Calu3 (cell line): ENCODE measurements at regions not wholly inside any gene's neighbourhood (a gene's known extent, or its start where the extent isn't known, plus 50 kb on each side); places are given as distances from the start of the nearest gene placed in this dataset.

Experiments used
- BruUV-seq: library from RNA; stranded (reverse); fragments of 400-500 nt; replicated peaks from 2 replicates; lab custom pipeline; 2021; lab: Mats Ljungman, UMichigan
- CTCF ChIA-PET: fragments of 300-600 bp; sonication (Branson Sonifier 250); formaldehyde crosslinking; loops from one replicate; lab custom pipeline; 2022; ENCODE audit warnings: antibody characterized with exemption; lab: Charles Lee
- DNase-seq: peaks from one replicate; pipeline ENCODE4 v3.0.0; 2022
- H3K27ac Mint-ChIP-seq: one replicate; pipeline ENCODE4 v1.8.0; 2022; ENCODE audit warnings: mixed read lengths; ENCODE audit not compliant: unreplicated experiment
- H3K27me3 Mint-ChIP-seq: one replicate; pipeline ENCODE4 v1.8.0; 2022; ENCODE audit warnings: mixed read lengths; ENCODE audit not compliant: unreplicated experiment
- H3K36me3 Mint-ChIP-seq: one replicate; pipeline ENCODE4 v1.8.0; 2022; ENCODE audit warnings: mild to moderate bottlenecking, moderate library complexity, mixed read lengths; ENCODE audit not compliant: insufficient read depth, unreplicated experiment
- H3K4me1 Mint-ChIP-seq: one replicate; pipeline ENCODE4 v1.8.0; 2022; ENCODE audit warnings: mild to moderate bottlenecking, low read depth, mixed read lengths; ENCODE audit not compliant: unreplicated experiment
- H3K4me3 Mint-ChIP-seq: one replicate; pipeline ENCODE4 v1.8.0; 2022; ENCODE audit warnings: mild to moderate bottlenecking, low read depth, moderate library complexity, mixed read lengths; ENCODE audit not compliant: unreplicated experiment
- H3K9me3 Mint-ChIP-seq: one replicate; pipeline ENCODE4 v1.8.0; 2022; ENCODE audit warnings: low read depth, mixed read lengths; ENCODE audit not compliant: unreplicated experiment
- intact Hi-C: fragments of 100-400 bp; cut with micrococcal nuclease; formaldehyde crosslinking; loops from one replicate; pipeline ENCODE4 v1.10.0; 2022; ENCODE audit not compliant: unreplicated experiment
- TF ChIP-seq, protein P1 (sequence below): fragments of 200-600 bp; IDR thresholded peaks from one replicate; pipeline ENCODE4 v1.8.0; 2022; ENCODE audit warnings: antibody characterized with exemption; ENCODE audit not compliant: unreplicated experiment

DNA sequence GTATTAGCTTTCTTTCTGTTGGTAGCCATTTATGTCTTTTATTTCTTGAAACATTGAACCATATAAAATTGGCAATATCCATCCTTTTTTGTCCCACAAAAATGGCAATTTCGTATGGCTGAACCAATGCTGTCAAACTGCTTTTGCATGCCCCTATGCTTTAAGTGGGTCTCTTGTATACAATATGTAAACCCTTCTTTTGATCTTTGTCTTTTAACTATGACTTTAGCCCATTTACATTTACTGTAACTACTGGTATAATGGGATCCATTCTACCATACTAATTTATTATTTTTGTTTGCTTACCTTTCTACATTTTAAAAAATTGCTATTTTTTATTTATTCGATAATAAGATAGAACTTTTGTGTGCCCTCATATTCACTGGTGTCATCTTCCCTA, 93.4 kb downstream of the TENT4A start:
- H3K36me3 Mint-ChIP-seq = no peaks in the 10 kb centered on the region
- no peaks in the 10 kb centered on the region for H3K4me1 Mint-ChIP-seq
- CTCF ChIA-PET = interaction anchor here (1.1 kb wide), 1 partner anchor 14 kb away, joined by 3 read pairs; no protein-coding TSS in a partner anchor
- TF ChIP-seq, protein P1, sequence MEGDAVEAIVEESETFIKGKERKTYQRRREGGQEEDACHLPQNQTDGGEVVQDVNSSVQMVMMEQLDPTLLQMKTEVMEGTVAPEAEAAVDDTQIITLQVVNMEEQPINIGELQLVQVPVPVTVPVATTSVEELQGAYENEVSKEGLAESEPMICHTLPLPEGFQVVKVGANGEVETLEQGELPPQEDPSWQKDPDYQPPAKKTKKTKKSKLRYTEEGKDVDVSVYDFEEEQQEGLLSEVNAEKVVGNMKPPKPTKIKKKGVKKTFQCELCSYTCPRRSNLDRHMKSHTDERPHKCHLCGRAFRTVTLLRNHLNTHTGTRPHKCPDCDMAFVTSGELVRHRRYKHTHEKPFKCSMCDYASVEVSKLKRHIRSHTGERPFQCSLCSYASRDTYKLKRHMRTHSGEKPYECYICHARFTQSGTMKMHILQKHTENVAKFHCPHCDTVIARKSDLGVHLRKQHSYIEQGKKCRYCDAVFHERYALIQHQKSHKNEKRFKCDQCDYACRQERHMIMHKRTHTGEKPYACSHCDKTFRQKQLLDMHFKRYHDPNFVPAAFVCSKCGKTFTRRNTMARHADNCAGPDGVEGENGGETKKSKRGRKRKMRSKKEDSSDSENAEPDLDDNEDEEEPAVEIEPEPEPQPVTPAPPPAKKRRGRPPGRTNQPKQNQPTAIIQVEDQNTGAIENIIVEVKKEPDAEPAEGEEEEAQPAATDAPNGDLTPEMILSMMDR = no peak
- H3K4me3 Mint-ChIP-seq = no peak overlapping the region
- intact Hi-C loops = no loop called here
- H3K9me3 Mint-ChIP-seq = peaks cover 2% of the 10 kb centered on the region
- BruUV-seq = no TSS peak
- DNase-seq = no peak
- H3K27me3 Mint-ChIP-seq = no peaks in the 10 kb centered on the region
- no peak overlapping the region for H3K27ac Mint-ChIP-seq

DNA sequence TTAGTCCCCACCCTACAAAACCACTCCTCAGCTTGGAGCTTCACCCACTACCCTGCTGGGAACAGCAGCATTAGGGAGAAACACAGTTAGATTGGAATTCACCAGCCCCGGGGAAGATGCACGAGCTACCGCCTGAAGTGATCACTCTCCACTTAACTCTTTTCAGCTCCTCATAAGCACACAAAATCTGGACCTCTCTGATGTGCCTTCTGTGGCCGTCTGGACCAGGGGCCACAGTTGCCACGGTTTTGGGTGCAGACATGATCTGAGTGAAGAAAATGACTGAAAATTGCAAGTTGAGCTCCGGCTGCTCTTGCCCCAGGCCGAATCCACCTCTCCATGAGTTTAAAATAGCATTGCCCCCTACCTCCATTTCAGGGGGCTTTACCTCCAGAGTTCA, 95.2 kb downstream of the TENT4A start:
- Mint-ChIP-seq H3K36me3 (no peaks in the 10 kb centered on the region), H3K27me3 (no peaks in the 10 kb centered on the region), H3K4me3 (no peak overlapping the region), H3K4me1 (peaks cover 8% of the 10 kb centered on the region), H3K9me3 (peaks cover 2% of the 10 kb centered on the region), H3K27ac (no peak overlapping the region)
- BruUV-seq = no TSS peak
- no peak for DNase-seq
- TF ChIP-seq, protein P1 = no peak
- CTCF ChIA-PET = no interaction called here
- intact Hi-C loops = no loop called here

DNA sequence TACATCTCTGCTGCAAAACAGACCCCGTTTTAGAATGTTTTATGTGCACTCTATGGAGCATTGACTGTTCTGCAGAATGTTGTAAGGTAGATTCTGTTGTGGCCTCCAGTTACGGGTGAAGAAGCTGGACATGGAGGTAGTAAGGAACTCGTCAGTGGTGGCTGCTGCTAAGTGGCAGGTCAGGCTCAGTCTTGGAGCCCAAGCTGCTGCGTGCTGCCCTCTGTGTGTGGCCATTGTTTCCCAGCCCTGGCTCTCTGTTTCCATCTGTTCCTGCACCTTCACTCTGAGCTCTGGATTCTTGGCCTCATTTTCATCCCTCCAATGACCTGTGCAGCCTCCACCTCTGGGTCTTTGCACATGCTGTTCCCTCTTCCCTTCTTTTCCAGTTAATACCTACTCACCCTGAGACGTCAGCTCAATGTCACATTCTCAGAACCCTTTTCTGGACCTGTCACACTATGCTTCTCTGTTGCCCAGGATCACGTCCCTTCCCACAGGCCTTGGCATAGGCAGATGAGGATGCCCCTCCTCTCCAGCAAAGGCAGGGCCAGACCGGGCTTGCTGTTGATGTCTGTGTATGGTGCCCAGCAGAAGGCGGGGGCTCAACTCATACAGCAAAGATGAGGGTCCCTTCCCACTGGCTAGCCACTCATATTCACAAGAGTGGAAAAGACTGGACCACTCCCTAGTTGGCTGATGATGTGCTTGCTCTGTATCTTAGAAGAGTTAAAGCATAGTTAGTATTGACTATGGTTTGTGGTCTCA, 97.6 kb downstream of the TENT4A start:
- Mint-ChIP-seq H3K4me3 (no peak overlapping the region), H3K9me3 (peaks cover 2% of the 10 kb centered on the region), H3K4me1 (peaks cover 9% of the 10 kb centered on the region), H3K27me3 (no peaks in the 10 kb centered on the region), H3K27ac (no peak overlapping the region), H3K36me3 (no peaks in the 10 kb centered on the region)
- intact Hi-C loops = loop anchor here (10.0 kb wide), 1 partner anchor 1004 kb away; no protein-coding TSS in a partner anchor
- DNase-seq = no peak
- no TSS peak for BruUV-seq
- TF ChIP-seq, protein P1 = no peak
- CTCF ChIA-PET = no interaction called here

DNA sequence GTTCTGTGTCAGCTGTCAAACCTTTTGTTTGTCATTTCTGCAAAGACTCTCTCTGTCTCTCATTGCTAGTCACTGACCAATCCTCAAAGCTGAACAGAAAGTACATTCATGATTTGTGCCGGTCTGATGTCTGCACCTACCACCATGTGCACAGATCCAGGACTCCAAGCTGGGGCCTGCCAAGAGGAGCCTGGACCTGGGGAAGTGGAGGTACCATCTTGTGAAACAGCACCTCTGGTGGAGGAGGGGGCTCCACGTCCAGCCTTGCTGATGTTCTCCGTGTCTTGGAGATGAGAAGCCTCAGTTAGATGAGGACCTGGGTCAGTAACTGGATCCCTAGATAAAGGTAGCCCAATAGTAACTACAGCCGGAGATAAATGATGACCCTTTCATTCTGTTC, 98.9 kb downstream of the TENT4A start:
- Mint-ChIP-seq H3K27ac (no peak overlapping the region), H3K9me3 (no peaks in the 10 kb centered on the region), H3K4me1 (peaks cover 9% of the 10 kb centered on the region), H3K4me3 (no peak overlapping the region), H3K27me3 (no peaks in the 10 kb centered on the region), H3K36me3 (no peaks in the 10 kb centered on the region)
- no TSS peak for BruUV-seq
- DNase-seq = no peak
- intact Hi-C loops = loop anchor here (10.0 kb wide), 1 partner anchor 1003 kb away; no protein-coding TSS in a partner anchor
- TF ChIP-seq, protein P1 = no peak
- CTCF ChIA-PET = no interaction called here
